Natural killer cell (primary cell): ENCODE measurements at regions not wholly inside any gene's neighbourhood (a gene's known extent, or its start where the extent isn't known, plus 50 kb on each side); places are given as distances from the start of the nearest gene placed in this dataset.

Source experiments
- ATAC-seq, 3 donors: fragments of 150-1000 bp in 2 of 3; fragments of 200-7000 bp in 1 of 3; cut with Tn5 transposase; 1 replicate in 1 of 3; 2 replicates in 2 of 3; pipeline ENCODE4 v1.10.0; 2021; ENCODE audit warnings: mild to moderate bottlenecking in 2 of 3, moderate library complexity in 2 of 3
- DNase-seq, 2 donors: peaks; one replicate each; pipeline versions ENCODE4 v3.0.0 to v3.0.0-alpha.2; 2013 to 2021; ENCODE audit warnings: mixed read lengths in 1 of 2
- H3K27ac ChIP-seq: one replicate; pipeline ENCODE4 v1.5.1; 2013; ENCODE audit warnings: mild to moderate bottlenecking, low read length
- H3K27me3 ChIP-seq: one replicate; pipeline ENCODE4 v1.6.1; 2013; ENCODE audit warnings: low read length; ENCODE audit not compliant: control insufficient read depth, insufficient read depth
- H3K36me3 ChIP-seq: one replicate; pipeline ENCODE4 v1.6.1; 2013; ENCODE audit warnings: low read length; ENCODE audit not compliant: control insufficient read depth, insufficient read depth
- H3K4me1 ChIP-seq: one replicate; pipeline ENCODE4 v1.6.1; 2013; ENCODE audit warnings: low read length; ENCODE audit not compliant: control insufficient read depth, insufficient read depth
- H3K4me3 ChIP-seq: one replicate; pipeline ENCODE4 v1.5.1; 2013; ENCODE audit warnings: low read length
- H3K9me3 ChIP-seq: one replicate; pipeline ENCODE4 v1.6.1; 2013; ENCODE audit warnings: low read length; ENCODE audit not compliant: control insufficient read depth, insufficient read depth
- H3K27ac Mint-ChIP-seq, 2 donors: one replicate each; pipeline ENCODE4 v1.8.0; 2022; ENCODE audit warnings: mild to moderate bottlenecking in 2 of 2, mixed read lengths in 2 of 2, moderate library complexity in 1 of 2
- H3K27me3 Mint-ChIP-seq, 2 donors: one replicate each; pipeline ENCODE4 v1.8.0; 2022; ENCODE audit warnings: low read depth in 2 of 2, mixed read lengths in 2 of 2
- H3K36me3 Mint-ChIP-seq: one replicate; pipeline ENCODE4 v1.8.0; 2022; ENCODE audit warnings: mixed read lengths
- H3K4me1 Mint-ChIP-seq, 2 donors: one replicate each; pipeline ENCODE4 v1.8.0; 2022; ENCODE audit warnings: mixed read lengths in 2 of 2
- H3K4me3 Mint-ChIP-seq: one replicate; pipeline ENCODE4 v1.8.0; 2022; ENCODE audit warnings: mild to moderate bottlenecking, moderate library complexity, mixed read lengths
- H3K9me3 Mint-ChIP-seq, 2 donors: one replicate each; pipeline ENCODE4 v1.8.0; 2022; ENCODE audit warnings: mixed read lengths in 2 of 2
- CTCF ChIP-seq: fragments of 200-600 bp; IDR thresholded peaks from one replicate; pipeline ENCODE4 v1.8.0; 2022; ENCODE audit warnings: antibody characterized with exemption
- WGBS: methylation state at CpG from one replicate; pipeline ENCODE4 v1.1.7; 2013; ENCODE audit warnings: missing lambda C conversion rate; ENCODE audit not compliant: insufficient coverage; 5-methylcytosine and 5-hydroxymethylcytosine counted together
- intact Hi-C: fragments of 100-400 bp; cut with micrococcal nuclease; formaldehyde crosslinking; loops from one replicate; pipeline ENCODE4 v1.14.2; 2022

DNA sequence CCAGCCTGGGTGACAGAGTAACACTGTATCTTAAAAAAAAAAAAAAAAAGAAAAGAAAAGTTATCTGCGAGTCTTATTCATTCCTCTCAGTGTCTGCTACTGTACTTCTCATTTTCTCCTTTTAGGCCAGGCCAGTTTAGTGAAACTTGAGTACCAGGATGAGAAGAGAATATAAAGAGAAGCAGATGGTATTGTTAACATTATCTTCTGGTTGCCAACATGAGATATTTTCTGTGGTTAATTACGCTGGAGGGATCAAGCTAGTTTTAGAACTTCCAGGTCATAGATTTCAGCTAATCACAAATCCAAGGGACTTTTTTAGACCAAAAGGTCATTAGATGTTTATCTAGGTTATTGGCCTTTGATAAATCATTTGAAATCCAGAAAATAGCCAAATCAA, 252.6 kb upstream of the SMIM30 start:
- no peaks in the 10 kb centered on the region for H3K4me1 ChIP-seq
- Mint-ChIP-seq H3K36me3 (no peaks in the 10 kb centered on the region), H3K27me3 (no peaks in the 10 kb centered on the region), H3K4me3 (no peak overlapping the region), H3K9me3 (peaks cover 10 to 14% of the 10 kb centered on the region in 2 donors), H3K4me1 (no peaks in the 10 kb centered on the region), H3K27ac (no peak overlapping the region)
- no peak for TF ChIP-seq CTCF
- DNase-seq (no peak), ATAC-seq (no peak)
- no peaks in the 10 kb centered on the region for H3K36me3 ChIP-seq
- H3K4me3 ChIP-seq = no peak overlapping the region
- H3K27me3 ChIP-seq = no peaks in the 10 kb centered on the region
- H3K27ac ChIP-seq = no peak overlapping the region
- no peaks in the 10 kb centered on the region for H3K9me3 ChIP-seq
- intact Hi-C loops = no loop called here
- WGBS = 83% methylated on average over 1 of the region's 2 CpGs

DNA sequence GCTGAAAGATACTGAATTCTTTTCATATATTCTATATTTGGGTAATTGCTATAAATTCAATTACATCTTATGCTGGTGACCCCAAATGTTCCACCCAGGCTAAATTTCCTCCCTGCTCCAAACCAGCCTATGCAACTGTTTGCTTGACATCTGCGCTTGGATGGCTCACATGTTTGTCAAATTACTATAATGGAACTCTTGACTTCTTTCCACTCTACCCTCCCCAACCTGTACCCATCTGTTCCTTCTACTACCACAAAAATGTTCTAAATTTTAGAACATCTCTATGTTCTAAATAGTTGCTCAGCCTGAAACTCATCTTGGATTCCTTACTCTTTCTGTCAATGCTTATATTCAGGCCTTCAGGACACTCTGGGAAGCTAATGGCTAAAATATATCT, 249.9 kb upstream of the SMIM30 start:
- no peak for DNase-seq
- peaks cover 12 to 14% of the 10 kb centered on the region in 2 donors for H3K9me3 Mint-ChIP-seq
- no peak for ATAC-seq
- no peak for TF ChIP-seq CTCF
- H3K4me1 Mint-ChIP-seq = no peaks in the 10 kb centered on the region
- no peak overlapping the region for H3K4me3 ChIP-seq
- H3K27me3 Mint-ChIP-seq = no peaks in the 10 kb centered on the region
- no peaks in the 10 kb centered on the region for H3K36me3 Mint-ChIP-seq
- no peaks in the 10 kb centered on the region for H3K4me1 ChIP-seq
- H3K4me3 Mint-ChIP-seq = no peak overlapping the region
- H3K27ac ChIP-seq = no peak overlapping the region
- 100% methylated on average over 1 of the region's 1 CpG for WGBS
- H3K27me3 ChIP-seq = no peaks in the 10 kb centered on the region
- H3K27ac Mint-ChIP-seq = no peak overlapping the region
- no peaks in the 10 kb centered on the region for H3K9me3 ChIP-seq
- no peaks in the 10 kb centered on the region for H3K36me3 ChIP-seq
- intact Hi-C loops = no loop called here

- Mint-ChIP-seq H3K4me1 (no peaks in the 10 kb centered on the region), H3K36me3 (no peaks in the 10 kb centered on the region), H3K27me3 (no peaks in the 10 kb centered on the region), H3K4me3 (no peak overlapping the region), H3K27ac (no peak overlapping the region), H3K9me3 (peaks cover 11 to 12% of the 10 kb centered on the region in 2 donors)
- intact Hi-C loops = no loop called here
- Histone ChIP-seq H3K9me3 (no peaks in the 10 kb centered on the region), H3K4me1 (no peaks in the 10 kb centered on the region), H3K27me3 (no peaks in the 10 kb centered on the region), H3K36me3 (no peaks in the 10 kb centered on the region), H3K27ac (no peak overlapping the region), H3K4me3 (no peak overlapping the region)
- ATAC-seq (no peak), DNase-seq (no peak)
- 57% methylated on average over 2 of the region's 3 CpGs for WGBS
- no peak for TF ChIP-seq CTCF
Measured at GRCh38 chr7:113367041-113367586, 248.8 kb upstream of the SMIM30 start.

GRCh38 chr7:113366122-113366521, 247.8 kb upstream of the SMIM30 start:
- no peak overlapping the region for H3K4me3 Mint-ChIP-seq
- ATAC-seq = no peak
- Histone ChIP-seq H3K27ac (no peak overlapping the region), H3K4me3 (no peak overlapping the region), H3K27me3 (no peaks in the 10 kb centered on the region), H3K9me3 (no peaks in the 10 kb centered on the region), H3K4me1 (no peaks in the 10 kb centered on the region), H3K36me3 (no peaks in the 10 kb centered on the region)
- no peak for TF ChIP-seq CTCF
- H3K27me3 Mint-ChIP-seq = no peaks in the 10 kb centered on the region
- H3K36me3 Mint-ChIP-seq = no peaks in the 10 kb centered on the region
- intact Hi-C loops = no loop called here
- H3K9me3 Mint-ChIP-seq = peaks cover 8 to 9% of the 10 kb centered on the region in 2 donors
- DNase-seq = no peak
- no peak overlapping the region for H3K27ac Mint-ChIP-seq
- 14% methylated on average over 1 of the region's 1 CpG for WGBS
- H3K4me1 Mint-ChIP-seq = no peaks in the 10 kb centered on the region
